Esophagus squamous epithelium (tissue), 4 donors: ENCODE measurements at regions not wholly inside any gene's neighbourhood (a gene's known extent, or its start where the extent isn't known, plus 50 kb on each side); places are given as distances from the start of the nearest gene placed in this dataset.

Experiments used
- POLR2A ChIP-seq, 4 donors: fragments of 450-650 bp; IDR thresholded peaks; one replicate each; pipeline ENCODE4 v1.6.1; 2017; ENCODE audit warnings: antibody characterized with exemption in 4 of 4, mild to moderate bottlenecking in 4 of 4, moderate library complexity in 3 of 4
- TF ChIP-seq, protein P1 (sequence below), 6 experiments: fragments of 450-650 bp in 4 of 6; fragments of 200-600 bp in 2 of 6; sonication (generic) in 2 of 6; IDR thresholded peaks; one replicate each; pipeline ENCODE4 v1.5.1; 2016 to 2019; ENCODE audit warnings: antibody characterized with exemption in 6 of 6, mild to moderate bottlenecking in 4 of 6, moderate library complexity in 4 of 6

GRCh38 chrX:128973033-128973432 is 550.3 kb downstream of the SMARCA1 start:
- TF ChIP-seq, protein P1, sequence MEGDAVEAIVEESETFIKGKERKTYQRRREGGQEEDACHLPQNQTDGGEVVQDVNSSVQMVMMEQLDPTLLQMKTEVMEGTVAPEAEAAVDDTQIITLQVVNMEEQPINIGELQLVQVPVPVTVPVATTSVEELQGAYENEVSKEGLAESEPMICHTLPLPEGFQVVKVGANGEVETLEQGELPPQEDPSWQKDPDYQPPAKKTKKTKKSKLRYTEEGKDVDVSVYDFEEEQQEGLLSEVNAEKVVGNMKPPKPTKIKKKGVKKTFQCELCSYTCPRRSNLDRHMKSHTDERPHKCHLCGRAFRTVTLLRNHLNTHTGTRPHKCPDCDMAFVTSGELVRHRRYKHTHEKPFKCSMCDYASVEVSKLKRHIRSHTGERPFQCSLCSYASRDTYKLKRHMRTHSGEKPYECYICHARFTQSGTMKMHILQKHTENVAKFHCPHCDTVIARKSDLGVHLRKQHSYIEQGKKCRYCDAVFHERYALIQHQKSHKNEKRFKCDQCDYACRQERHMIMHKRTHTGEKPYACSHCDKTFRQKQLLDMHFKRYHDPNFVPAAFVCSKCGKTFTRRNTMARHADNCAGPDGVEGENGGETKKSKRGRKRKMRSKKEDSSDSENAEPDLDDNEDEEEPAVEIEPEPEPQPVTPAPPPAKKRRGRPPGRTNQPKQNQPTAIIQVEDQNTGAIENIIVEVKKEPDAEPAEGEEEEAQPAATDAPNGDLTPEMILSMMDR (IDR thresholded peaks at IDR 0.05): no peak
- TF ChIP-seq POLR2A (IDR thresholded peaks at IDR 0.05): no peak
